ENCODE measurements at regions not wholly inside any gene's neighbourhood (a gene's known extent, or its start where the extent isn't known, plus 50 kb on each side); places are given as distances from the start of the nearest gene placed in this dataset.
"Not testable (repeated sequence)": the region's sequence is repeated elsewhere in the genome, so short reads cannot be mapped to it uniquely, and the experiment has no call there.

GRCh38 chr15:50857763-50858162 is 50.7 kb upstream of the AP4E1 start:
- no peak for DNase-seq (ENCODE audit: low spot score)
- ATAC-seq, result no peak
- intact Hi-C loops (cut with DNase I), result no loop called here

- DNase-seq (ENCODE audit: low spot score), result no peak
- peak; percentile 63 for ATAC-seq
- intact Hi-C loops (cut with DNase I), result no loop called here
Measured at GRCh38 chr15:50854601-50855490, 53.6 kb upstream of the AP4E1 start.

GRCh38 chr15:50850003-50850402 is 58.5 kb upstream of the AP4E1 start:
- DNase-seq (ENCODE audit: low spot score) (no peak), ATAC-seq (no peak)
- intact Hi-C loops (cut with DNase I), result no loop called here

- DNase-seq (ENCODE audit: low spot score), result no peak
- intact Hi-C loops (cut with DNase I), result no loop called here
- no peak for ATAC-seq
Measured at GRCh38 chr15:50848349-50848748, 60.1 kb upstream of the AP4E1 start.

GRCh38 chr15:50845181-50845580 is 63.3 kb upstream of the AP4E1 start:
- intact Hi-C loops (cut with DNase I); DNase-seq (ENCODE audit: low spot score); ATAC-seq: not testable (repeated sequence)

- no peak for DNase-seq (ENCODE audit: low spot score)
- ATAC-seq, result no peak
- intact Hi-C loops (cut with DNase I), result no loop called here
Measured at GRCh38 chr15:50840520-50840919, 68.0 kb upstream of the AP4E1 start.

- intact Hi-C loops (cut with DNase I), result no loop called here
- ATAC-seq (no peak), DNase-seq (ENCODE audit: low spot score) (no peak)
Measured at GRCh38 chr15:50837256-50837770, 71.2 kb upstream of the AP4E1 start.

- ATAC-seq (no peak), DNase-seq (ENCODE audit: low spot score) (no peak)
- intact Hi-C loops (cut with DNase I), result no loop called here
Measured at GRCh38 chr15:50830477-50831354, 65.2 kb upstream of the SPPL2A start.

- DNase-seq (ENCODE audit: low spot score) (no peak), ATAC-seq (peak; percentile 92)
- intact Hi-C loops (cut with DNase I), result no loop called here
Measured at GRCh38 chr15:50828610-50829206, 63.2 kb upstream of the SPPL2A start.

GRCh38 chr15:50825946-50826345 is 60.4 kb upstream of the SPPL2A start:
- DNase-seq (ENCODE audit: low spot score) (no peak), ATAC-seq (no peak)
- intact Hi-C loops (cut with DNase I), result no loop called here

- ATAC-seq (no peak), DNase-seq (ENCODE audit: low spot score) (no peak)
Measured at GRCh38 chr15:50824514-50824913, 59.0 kb upstream of the SPPL2A start.

GRCh38 chr15:50823281-50823680 is 57.8 kb upstream of the SPPL2A start:
- ATAC-seq (no peak), DNase-seq (ENCODE audit: low spot score) (no peak)
- intact Hi-C loops (cut with DNase I), result no loop called here

More at GRCh38 chr15:50824514-50824913, 59.0 kb upstream of the SPPL2A start:
- intact Hi-C loops (cut with DNase I), result no loop called here

GRCh38 chr15:50821476-50821875 is 56.0 kb upstream of the SPPL2A start:
- ATAC-seq, result no peak
- intact Hi-C loops (cut with DNase I), result no loop called here
- no peak for DNase-seq (ENCODE audit: low spot score)

- DNase-seq (ENCODE audit: low spot score), result no peak
- ATAC-seq, result no peak
- intact Hi-C loops (cut with DNase I), result no loop called here
Measured at GRCh38 chr15:50820808-50821382, 55.4 kb upstream of the SPPL2A start.

- ATAC-seq, result no peak
- no peak for DNase-seq (ENCODE audit: low spot score)
- intact Hi-C loops (cut with DNase I), result no loop called here
Measured at GRCh38 chr15:50819344-50819743, 53.8 kb upstream of the SPPL2A start.

GRCh38 chr15:50815958-50816590 is 50.6 kb upstream of the SPPL2A start:
- ATAC-seq, result no peak
- DNase-seq (ENCODE audit: low spot score), result no peak
- intact Hi-C loops (cut with DNase I), result no loop called here

Data from sciatic nerve (tissue), 2 donors.